Anterior cingulate cortex (tissue), 58 donors: ENCODE measurements at regions not wholly inside any gene's neighbourhood (a gene's known extent, or its start where the extent isn't known, plus 50 kb on each side); places are given as distances from the start of the nearest gene placed in this dataset.
"Not testable (repeated sequence)": the region's sequence is repeated elsewhere in the genome, so short reads cannot be mapped to it uniquely, and the experiment has no call there.

Experiments used
- DNase-seq, 58 donors: peaks; one replicate each; lab custom pipeline; 2025; lab: John Stamatoyannopoulos, UW

GRCh38 chr1:19024532-19024931, 68.1 kb upstream of the IFFO2 start:
- DNase-seq = no peak

DNA sequence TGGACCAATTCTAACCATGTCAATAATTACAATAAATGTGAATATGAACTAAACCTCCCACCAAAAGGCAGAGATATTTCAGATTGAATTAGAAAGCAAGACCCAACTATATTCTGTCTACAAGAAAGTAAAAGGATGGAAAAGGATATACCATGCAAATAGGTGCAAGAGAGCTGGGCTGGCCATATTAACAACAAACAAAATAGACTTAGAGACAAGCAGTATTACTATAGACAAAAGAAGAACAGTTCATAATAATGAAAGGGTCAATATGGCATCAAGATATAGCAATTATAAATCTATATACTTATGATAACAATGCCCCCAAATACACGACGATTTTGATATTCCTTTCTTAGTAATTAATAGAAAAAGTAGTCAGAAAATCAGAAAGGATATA, 67.3 kb upstream of the IFFO2 start:
- DNase-seq = no peak

DNA sequence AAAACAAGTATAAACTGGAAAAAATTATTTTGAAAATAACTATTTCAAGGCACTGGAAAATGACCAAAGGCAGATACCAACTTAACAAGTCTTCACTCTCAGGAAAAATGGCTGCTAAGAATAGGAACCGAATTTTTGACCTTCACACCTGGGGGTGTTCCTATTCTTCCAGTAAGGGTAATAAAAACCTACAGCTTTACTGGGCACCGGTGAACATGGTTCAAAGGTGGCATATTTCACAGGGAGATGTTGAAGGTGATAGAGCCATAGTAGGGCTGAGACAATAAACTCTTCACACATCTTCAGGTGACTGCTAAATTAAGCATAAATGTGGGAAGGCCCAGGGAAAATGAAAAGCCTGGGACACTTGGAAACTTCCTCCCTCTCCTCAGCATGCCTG, 65.4 kb upstream of the IFFO2 start:
- no peak for DNase-seq

DNA sequence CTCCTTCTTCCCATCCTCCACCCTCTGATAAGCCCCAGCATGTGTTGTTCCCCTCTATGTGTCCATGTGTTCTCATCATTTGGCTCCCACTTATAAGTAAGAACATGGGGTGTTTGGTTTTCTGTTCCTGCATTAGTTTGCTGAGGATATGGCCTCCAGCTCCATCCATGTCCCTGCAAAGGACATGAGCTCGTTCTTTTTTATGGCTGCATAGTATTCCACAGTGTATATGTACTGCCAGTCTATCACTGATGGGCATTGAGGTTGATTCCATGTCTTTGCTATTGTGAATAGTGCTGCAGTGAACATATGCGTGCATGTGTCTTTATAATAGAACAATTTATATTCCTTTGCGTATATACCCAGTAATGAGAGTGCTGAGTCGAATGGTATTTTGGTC, 62.8 kb upstream of the IFFO2 start:
- DNase-seq = not testable (repeated sequence)

DNA sequence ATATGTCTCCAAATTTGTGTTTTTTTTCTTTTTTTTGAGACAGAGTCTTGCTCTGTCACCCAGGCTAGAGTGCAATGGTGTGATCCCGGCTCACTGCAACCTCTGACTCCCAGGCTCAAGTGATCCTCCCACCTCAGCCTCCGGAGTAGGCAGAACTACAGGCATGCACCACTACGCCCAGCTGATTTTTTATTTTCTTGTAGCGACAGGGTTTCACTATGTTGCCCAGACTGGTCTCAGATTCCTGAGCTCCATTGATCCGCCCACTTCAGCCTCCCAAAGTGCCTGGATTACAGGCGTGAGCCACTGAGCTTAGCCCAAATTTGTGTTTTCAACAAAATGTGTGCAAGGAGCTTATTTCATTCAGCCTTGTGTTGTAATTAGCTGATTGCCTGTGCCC, 59.0 kb upstream of the IFFO2 start:
- DNase-seq = no peak

DNA sequence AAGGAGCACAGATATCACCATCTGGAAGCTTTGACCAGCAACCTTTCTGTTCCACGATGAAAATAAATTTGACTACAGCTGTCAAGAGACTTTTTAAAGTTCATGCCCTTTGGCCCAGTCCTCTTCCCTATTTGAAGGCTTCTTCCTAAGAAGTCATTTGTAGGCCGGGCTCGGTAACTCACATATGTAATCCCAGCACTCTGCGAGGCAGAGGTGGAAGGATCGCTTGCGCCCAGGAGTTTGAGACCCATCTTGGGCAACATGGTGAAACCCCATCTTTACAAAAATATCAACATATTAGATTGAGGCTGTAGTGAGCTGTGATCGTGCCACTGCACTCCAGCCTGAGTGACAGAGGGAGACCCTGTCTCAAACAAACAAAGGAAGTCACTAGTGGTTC, 58.3 kb upstream of the IFFO2 start:
- DNase-seq = no peak

GRCh38 chr1:19013826-19014548, 57.5 kb upstream of the IFFO2 start:
- no peak for DNase-seq

DNA sequence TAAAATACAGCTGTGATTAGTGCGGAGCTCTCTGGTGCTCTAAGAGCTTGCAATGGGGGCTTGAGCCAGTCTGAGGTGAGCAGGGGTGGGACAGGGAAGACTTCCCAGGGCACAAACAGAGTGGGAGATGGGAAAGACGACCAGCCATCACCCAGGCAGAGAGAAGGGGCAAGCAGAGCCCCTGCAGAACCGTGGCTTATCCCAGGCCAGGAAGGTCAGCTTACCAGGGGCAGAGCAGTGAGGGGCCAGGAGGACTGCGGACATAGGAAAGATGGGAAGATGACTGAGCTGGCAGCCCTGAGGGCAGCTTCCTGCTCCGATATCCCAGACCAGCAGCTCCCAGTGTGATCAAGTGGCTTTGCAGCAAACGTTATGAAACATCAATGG, 55.4 kb upstream of the IFFO2 start:
- no peak for DNase-seq

DNA sequence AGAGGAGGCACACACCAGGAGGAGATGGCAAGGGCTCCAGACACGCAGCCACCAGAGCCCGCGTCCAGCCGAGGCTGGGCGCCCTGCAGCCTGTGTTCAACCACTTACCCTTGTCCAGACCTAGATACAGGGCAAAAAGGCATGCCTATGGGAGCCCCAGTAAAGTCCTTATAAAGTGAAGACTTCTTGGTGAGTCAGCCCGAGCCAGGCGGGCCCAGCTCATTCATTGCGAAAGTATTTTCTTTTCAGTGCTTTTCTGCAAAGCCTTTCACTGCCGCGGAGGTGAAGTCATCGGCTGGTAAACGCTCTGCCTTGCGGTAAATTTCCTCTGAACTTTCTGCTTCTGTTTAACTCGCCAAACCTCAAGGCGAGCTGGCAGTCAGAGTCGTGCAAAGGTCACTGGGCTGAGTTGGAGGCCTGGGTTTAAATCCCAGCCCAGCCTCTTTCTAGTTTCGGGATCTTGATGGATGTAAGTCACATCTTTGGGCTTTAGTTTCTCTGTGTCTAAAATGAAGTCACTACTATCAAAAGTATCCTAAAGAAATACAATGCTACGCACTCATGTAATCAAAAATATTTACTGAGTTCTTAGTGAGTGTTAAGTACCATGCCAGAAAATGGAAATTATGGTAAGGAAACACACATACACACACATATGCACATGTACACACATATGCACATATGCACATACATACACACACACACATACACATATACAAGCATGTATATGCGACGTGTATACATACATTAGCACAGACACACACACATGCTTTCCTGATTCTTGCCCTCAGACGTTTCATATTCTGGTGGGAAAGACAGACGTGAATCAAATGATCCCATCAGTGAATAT, 54.7 kb upstream of the IFFO2 start:
- peak in 15 of 58 donors; percentile 11 to 82 (median 19) for DNase-seq

DNA sequence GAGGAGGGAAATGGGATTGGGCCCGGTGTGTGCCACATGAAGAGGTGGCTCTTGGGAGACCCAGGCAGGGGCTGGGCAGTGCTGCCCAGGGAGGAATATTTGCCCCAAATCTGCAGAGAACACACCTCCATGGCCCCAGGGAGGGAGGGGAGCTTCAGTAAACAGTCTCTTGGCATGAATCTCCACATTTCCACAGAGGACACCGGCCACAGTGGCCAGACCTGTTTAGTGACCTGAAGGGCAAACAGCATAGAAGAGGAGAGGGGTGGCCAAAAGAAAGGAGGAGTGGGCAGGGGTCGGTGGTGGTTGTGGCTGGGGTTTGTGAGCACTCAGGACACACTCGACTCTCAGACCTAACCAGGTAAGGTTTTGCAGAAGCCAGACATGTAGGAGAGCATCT, 54.0 kb upstream of the IFFO2 start:
- no peak for DNase-seq

GRCh38 chr1:19009882-19010321, 53.4 kb upstream of the IFFO2 start:
- DNase-seq = no peak

GRCh38 chr1:19009126-19009881, 52.8 kb upstream of the IFFO2 start:
- no peak for DNase-seq

DNA sequence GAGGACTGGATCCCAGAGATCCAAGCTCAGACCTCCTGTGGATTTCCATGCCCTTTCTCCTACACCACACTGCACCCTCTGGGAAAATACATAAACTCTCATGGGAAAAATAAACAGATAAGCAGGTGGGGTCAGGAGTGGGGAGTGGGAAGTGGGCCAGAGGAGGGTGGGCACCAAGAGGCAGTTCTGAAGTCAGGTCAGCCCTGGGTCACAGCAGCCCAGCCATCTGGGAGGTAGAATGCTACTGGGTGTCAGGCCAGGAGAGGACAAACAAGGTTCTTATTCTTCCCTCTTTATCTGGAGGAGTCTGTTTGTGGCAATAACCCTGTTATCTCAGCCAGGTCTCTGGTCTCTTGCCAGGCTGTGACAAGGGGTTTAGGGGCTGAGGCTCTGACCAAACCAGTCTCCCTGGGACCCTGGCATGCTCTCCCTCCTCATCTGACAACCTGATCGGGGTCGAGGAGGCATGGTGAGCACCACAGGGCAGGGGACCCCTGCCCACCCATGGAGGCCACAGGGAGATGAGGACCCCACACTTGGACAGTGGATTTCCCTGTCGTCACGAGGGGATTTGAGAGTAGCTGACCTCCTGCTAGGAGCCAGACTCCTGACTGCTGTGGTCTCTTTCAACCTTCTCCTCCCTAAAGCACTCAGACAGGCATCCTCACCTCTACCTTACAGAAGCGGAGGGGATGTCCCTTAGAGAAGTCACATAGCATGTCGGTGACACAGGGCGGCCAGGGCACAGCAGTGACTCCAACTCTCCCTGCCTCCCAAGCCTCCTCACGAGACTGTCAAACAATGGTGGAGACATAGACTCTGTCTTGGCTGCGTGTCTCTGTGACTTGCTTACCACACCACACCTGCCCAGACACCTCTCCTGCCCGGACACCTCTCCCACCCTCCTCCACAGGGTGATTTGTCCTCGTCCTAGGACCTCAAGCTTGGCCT, 51.3 kb upstream of the IFFO2 start:
- no peak for DNase-seq

- DNase-seq = no peak
Measured at GRCh38 chr1:19006837-19007271, 50.4 kb upstream of the IFFO2 start.
